Breast epithelium (tissue), 4 donors: ENCODE measurements at regions not wholly inside any gene's neighbourhood (a gene's known extent, or its start where the extent isn't known, plus 50 kb on each side); places are given as distances from the start of the nearest gene placed in this dataset.

Source experiments
- DNase-seq, 2 donors: peaks; one replicate each; pipeline ENCODE4 v3.0.0-alpha.2; 2019; ENCODE audit warnings: low spot score in 2 of 2
- H3K27ac ChIP-seq, 2 donors: fragments of 200-600 bp; sonication (generic) in 1 of 2; one replicate each; pipeline ENCODE4 v1.5.1; 2016 to 2019; ENCODE audit warnings: mild to moderate bottlenecking in 1 of 2
- H3K27me3 ChIP-seq, 2 donors: fragments of 200-600 bp; sonication (generic) in 1 of 2; one replicate each; pipeline versions ENCODE4 v1.5.1 to v1.6.0; 2017 to 2019; ENCODE audit warnings: control low read depth in 1 of 2, mild to moderate bottlenecking in 1 of 2
- H3K36me3 ChIP-seq: fragments of 200-600 bp; one replicate; pipeline ENCODE4 v1.5.1; 2019
- H3K4me1 ChIP-seq, 2 donors: fragments of 200-600 bp; sonication (generic); one replicate each; pipeline ENCODE4 v1.5.1; 2016 to 2019; ENCODE audit warnings: control low read depth in 1 of 2
- H3K4me3 ChIP-seq, 3 donors: fragments of 200-600 bp; sonication (generic); 1 replicate in 2 of 3; 2 replicates in 1 of 3; pipeline ENCODE4 v1.5.1; 2016 to 2019; ENCODE audit warnings: mild to moderate bottlenecking in 3 of 3, moderate library complexity in 2 of 3
- H3K9me3 ChIP-seq, 2 donors: fragments of 200-600 bp; sonication (generic) in 1 of 2; one replicate each; pipeline ENCODE4 v1.5.1; 2016 to 2019; ENCODE audit warnings: control low read depth in 1 of 2
- POLR2A ChIP-seq: fragments of 450-650 bp; IDR thresholded peaks from one replicate; pipeline ENCODE4 v1.6.1; 2016; ENCODE audit warnings: antibody characterized with exemption, mild to moderate bottlenecking, moderate library complexity
- POLR2AphosphoS5 ChIP-seq, 3 donors: sonication (generic); formaldehyde crosslinking; IDR thresholded peaks; one replicate each; pipeline ENCODE4 v1.6.1; 2017; ENCODE audit warnings: antibody characterized with exemption in 3 of 3
- intact Hi-C: fragments of 100-400 bp; cut with DNase I; formaldehyde crosslinking; loops from one replicate; pipeline ENCODE4 v1.15.1; 2023; ENCODE audit warnings: low total_unique reads
- TF ChIP-seq, protein P1 (sequence below), 3 donors: fragments of 450-650 bp; IDR thresholded peaks; one replicate each; pipeline ENCODE4 v1.5.1; 2016 to 2017; ENCODE audit warnings: antibody characterized with exemption in 3 of 3, mild to moderate bottlenecking in 3 of 3, moderate library complexity in 3 of 3

DNA sequence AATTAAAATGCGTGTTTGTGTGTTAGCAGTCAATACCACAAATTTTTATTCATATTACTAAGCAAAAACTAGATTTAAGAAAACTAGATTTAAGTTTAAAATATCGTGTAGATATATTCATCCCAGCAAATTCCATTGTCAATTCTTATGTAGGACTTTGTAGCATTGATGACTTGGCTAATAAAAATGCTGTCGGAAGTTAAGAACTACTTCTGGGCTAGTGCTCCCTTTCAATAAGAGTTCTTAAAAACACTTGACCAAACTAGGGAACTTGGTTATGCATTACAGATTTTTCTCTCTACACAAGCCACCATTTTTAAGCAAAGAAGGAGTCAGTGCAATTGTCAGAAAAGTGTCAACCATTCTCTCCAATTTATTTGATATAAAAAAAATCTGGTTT, 68.7 kb upstream of the RAD23B start:
- no peak overlapping the region for H3K4me3 ChIP-seq
- no peaks in the 10 kb centered on the region for H3K27me3 ChIP-seq
- TF ChIP-seq POLR2A = no peak
- no peak for TF ChIP-seq POLR2AphosphoS5 (IDR thresholded peaks at IDR 0.05)
- TF ChIP-seq, protein P1, sequence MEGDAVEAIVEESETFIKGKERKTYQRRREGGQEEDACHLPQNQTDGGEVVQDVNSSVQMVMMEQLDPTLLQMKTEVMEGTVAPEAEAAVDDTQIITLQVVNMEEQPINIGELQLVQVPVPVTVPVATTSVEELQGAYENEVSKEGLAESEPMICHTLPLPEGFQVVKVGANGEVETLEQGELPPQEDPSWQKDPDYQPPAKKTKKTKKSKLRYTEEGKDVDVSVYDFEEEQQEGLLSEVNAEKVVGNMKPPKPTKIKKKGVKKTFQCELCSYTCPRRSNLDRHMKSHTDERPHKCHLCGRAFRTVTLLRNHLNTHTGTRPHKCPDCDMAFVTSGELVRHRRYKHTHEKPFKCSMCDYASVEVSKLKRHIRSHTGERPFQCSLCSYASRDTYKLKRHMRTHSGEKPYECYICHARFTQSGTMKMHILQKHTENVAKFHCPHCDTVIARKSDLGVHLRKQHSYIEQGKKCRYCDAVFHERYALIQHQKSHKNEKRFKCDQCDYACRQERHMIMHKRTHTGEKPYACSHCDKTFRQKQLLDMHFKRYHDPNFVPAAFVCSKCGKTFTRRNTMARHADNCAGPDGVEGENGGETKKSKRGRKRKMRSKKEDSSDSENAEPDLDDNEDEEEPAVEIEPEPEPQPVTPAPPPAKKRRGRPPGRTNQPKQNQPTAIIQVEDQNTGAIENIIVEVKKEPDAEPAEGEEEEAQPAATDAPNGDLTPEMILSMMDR (IDR thresholded peaks at IDR 0.05) = no peak
- DNase-seq = no peak
- intact Hi-C loops = no loop called here
- no peak overlapping the region for H3K27ac ChIP-seq
- no peaks in the 10 kb centered on the region for H3K36me3 ChIP-seq
- H3K9me3 ChIP-seq = no peaks in the 10 kb centered on the region
- no peaks in the 10 kb centered on the region for H3K4me1 ChIP-seq

- TF ChIP-seq, protein P1 (IDR thresholded peaks at IDR 0.05) = no peak
- TF ChIP-seq POLR2AphosphoS5 (IDR thresholded peaks at IDR 0.05) (no peak), POLR2A (no peak)
- Histone ChIP-seq H3K4me1 (no peaks in the 10 kb centered on the region), H3K36me3 (no peaks in the 10 kb centered on the region), H3K27me3 (no peaks in the 10 kb centered on the region), H3K4me3 (no peak overlapping the region), H3K9me3 (no peaks in the 10 kb centered on the region), H3K27ac (no peak overlapping the region)
- intact Hi-C loops = no loop called here
- DNase-seq = no peak
Observed at GRCh38 chr9:107214915-107215314, 68.2 kb upstream of the RAD23B start.

- DNase-seq = no peak
- no peaks in the 10 kb centered on the region for H3K9me3 ChIP-seq
- TF ChIP-seq POLR2A = no peak
- H3K4me3 ChIP-seq = no peak overlapping the region
- H3K36me3 ChIP-seq = no peaks in the 10 kb centered on the region
- intact Hi-C loops = no loop called here
- no peaks in the 10 kb centered on the region for H3K4me1 ChIP-seq
- no peak overlapping the region for H3K27ac ChIP-seq
- no peaks in the 10 kb centered on the region for H3K27me3 ChIP-seq
Observed at GRCh38 chr9:107215381-107215780, 67.7 kb upstream of the RAD23B start.

DNA sequence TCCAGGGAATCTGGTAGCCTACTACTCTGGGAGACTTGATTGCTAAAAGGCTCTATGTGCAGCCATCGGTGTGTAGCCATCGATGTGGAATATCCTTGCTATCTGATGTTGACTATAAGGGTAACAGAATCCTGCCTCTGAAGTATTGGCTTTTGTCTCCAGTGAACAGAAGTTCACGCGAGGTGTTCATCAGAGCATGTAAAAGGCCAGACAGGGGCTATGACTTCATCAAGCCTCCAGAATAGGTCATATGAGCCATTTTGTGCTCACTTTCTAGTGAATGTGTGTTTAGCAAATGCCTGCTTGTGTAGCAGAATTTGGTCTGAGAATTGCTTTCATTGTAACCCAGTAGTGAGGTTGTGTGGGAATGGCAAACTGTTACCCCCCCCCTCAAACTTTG, 66.8 kb upstream of the RAD23B start:
- Histone ChIP-seq H3K4me3 (no peak overlapping the region), H3K36me3 (no peaks in the 10 kb centered on the region), H3K27ac (no peak overlapping the region), H3K9me3 (no peaks in the 10 kb centered on the region), H3K4me1 (no peaks in the 10 kb centered on the region), H3K27me3 (no peaks in the 10 kb centered on the region)
- TF ChIP-seq, protein P1 (IDR thresholded peaks at IDR 0.05) = no peak
- TF ChIP-seq POLR2AphosphoS5 (IDR thresholded peaks at IDR 0.05) = no peak
- TF ChIP-seq POLR2A = no peak
- intact Hi-C loops = no loop called here
- DNase-seq = no peak

DNA sequence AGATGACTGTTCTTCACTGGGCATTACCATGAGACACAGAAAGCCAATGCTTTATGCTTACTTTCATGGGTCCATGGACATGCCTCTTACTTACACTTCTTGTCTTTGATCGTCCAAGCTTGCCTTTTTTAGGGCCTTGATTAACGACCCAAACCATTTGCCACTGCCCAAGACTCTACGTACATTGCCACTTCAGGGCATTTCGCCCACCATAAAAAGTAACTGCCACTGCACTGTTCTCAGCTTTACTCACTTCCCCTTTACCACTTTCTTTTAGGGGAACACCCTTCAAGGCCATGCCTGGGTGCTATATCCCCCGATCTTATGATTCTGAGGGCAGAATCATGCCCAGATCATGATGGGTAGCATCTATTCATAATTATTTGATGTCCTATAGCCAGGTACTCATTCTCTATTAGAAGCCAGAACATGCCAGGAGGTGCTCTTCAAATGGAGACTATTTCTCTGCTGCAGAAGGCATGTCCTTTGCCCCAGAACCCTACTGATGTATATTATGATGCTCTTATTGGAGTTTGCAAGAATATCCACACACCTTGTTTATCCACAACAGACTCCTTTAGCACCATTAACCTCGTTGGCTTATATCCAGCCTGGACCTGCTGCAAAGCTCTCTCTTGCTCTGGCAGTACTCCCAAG, 64.1 kb upstream of the RAD23B start:
- H3K27me3 ChIP-seq = no peaks in the 10 kb centered on the region
- no peak overlapping the region for H3K27ac ChIP-seq
- intact Hi-C loops = no loop called here
- H3K4me1 ChIP-seq = no peaks in the 10 kb centered on the region
- H3K4me3 ChIP-seq = no peak overlapping the region
- DNase-seq = no peak
- no peaks in the 10 kb centered on the region for H3K9me3 ChIP-seq
- TF ChIP-seq, protein P1 (IDR thresholded peaks at IDR 0.05) = no peak
- no peak for TF ChIP-seq POLR2A
- TF ChIP-seq POLR2AphosphoS5 (IDR thresholded peaks at IDR 0.05) = no peak
- H3K36me3 ChIP-seq = no peaks in the 10 kb centered on the region
